Neuronal stem cell (in vitro differentiated cells): ENCODE measurements at regions not wholly inside any gene's neighbourhood (a gene's known extent, or its start where the extent isn't known, plus 50 kb on each side); places are given as distances from the start of the nearest gene placed in this dataset.

Source experiments
- DNase-seq: peaks from one replicate; pipeline ENCODE4 v3.0.0-alpha.2; 2013; ENCODE audit warnings: low spot score
- H2AFZ ChIP-seq: one replicate; pipeline ENCODE4 v1.6.1; 2013; ENCODE audit warnings: mild to moderate bottlenecking, low read length, inconsistent platforms
- H2AK5ac ChIP-seq: 2 replicates; pipeline ENCODE4 v1.6.1; 2013; ENCODE audit warnings: low read depth, mild to moderate bottlenecking, inconsistent platforms, low read length, moderate library complexity, mixed read lengths
- H2BK120ac ChIP-seq: 2 replicates; pipeline ENCODE4 v1.6.1; 2013; ENCODE audit warnings: low read depth, mild to moderate bottlenecking, inconsistent platforms, low read length, moderate library complexity, mixed read lengths
- H2BK12ac ChIP-seq: one replicate; pipeline ENCODE4 v1.6.1; 2013; ENCODE audit warnings: low read length, inconsistent platforms
- H2BK15ac ChIP-seq: 2 replicates; pipeline ENCODE4 v1.6.1; 2013; ENCODE audit warnings: mild to moderate bottlenecking, low read length, inconsistent platforms, mixed read lengths
- H2BK5ac ChIP-seq: one replicate; pipeline ENCODE4 v1.6.1; 2013; ENCODE audit warnings: inconsistent platforms, mild to moderate bottlenecking, low read length, moderate library complexity
- H3K14ac ChIP-seq: one replicate; pipeline ENCODE4 v1.6.1; 2013; ENCODE audit warnings: low read length, inconsistent platforms
- H3K18ac ChIP-seq: 2 replicates; pipeline ENCODE4 v1.6.1; 2013; ENCODE audit warnings: low read length, inconsistent platforms
- H3K23ac ChIP-seq: 2 replicates; pipeline ENCODE4 v1.6.1; 2013; ENCODE audit warnings: low read depth, mild to moderate bottlenecking, mixed read lengths, low read length, inconsistent platforms; ENCODE audit not compliant: poor library complexity
- H3K27ac ChIP-seq: replicated peaks from 3 replicates; pipeline ENCODE4 v1.5.1; 2013; ENCODE audit warnings: low read length, inconsistent platforms
- H3K27me3 ChIP-seq, 3 experiments: 2 replicates each; pipeline ENCODE4 v1.6.1; 2013; ENCODE audit warnings: low read length in 3 of 3, mild to moderate bottlenecking in 2 of 3, inconsistent platforms in 1 of 3, low read depth in 1 of 3, mixed read lengths in 1 of 3, moderate library complexity in 1 of 3; ENCODE audit not compliant: control insufficient read depth in 3 of 3, insufficient read depth in 3 of 3
- H3K36me3 ChIP-seq, 2 donors: replicated peaks in 1 of 2; 2 replicates each; pipeline ENCODE4 v1.6.1; 2013; ENCODE audit warnings: low read length in 2 of 2; ENCODE audit not compliant: control insufficient read depth in 2 of 2, insufficient read depth in 2 of 2
- H3K4ac ChIP-seq: 2 replicates; pipeline ENCODE4 v1.6.1; 2013; ENCODE audit warnings: inconsistent platforms, mild to moderate bottlenecking, low read length, moderate library complexity
- H3K4me1 ChIP-seq, 2 donors: 1 replicate in 1 of 2; 2 replicates in 1 of 2; pipeline ENCODE4 v1.6.1; 2013; ENCODE audit warnings: low read length in 2 of 2, low read depth in 1 of 2; ENCODE audit not compliant: control insufficient read depth in 2 of 2, insufficient read depth in 1 of 2
- H3K4me2 ChIP-seq: one replicate; pipeline ENCODE4 v1.6.1; 2013; ENCODE audit warnings: mild to moderate bottlenecking, low read length, inconsistent platforms; ENCODE audit not compliant: insufficient read depth, poor library complexity, severe bottlenecking
- H3K4me3 ChIP-seq, 2 donors: 2 replicates each; pipeline ENCODE4 v1.5.1; 2013; ENCODE audit warnings: low read length in 2 of 2, mild to moderate bottlenecking in 2 of 2, inconsistent platforms in 1 of 2, moderate library complexity in 1 of 2
- H3K79me1 ChIP-seq: one replicate; pipeline ENCODE4 v1.6.1; 2013; ENCODE audit warnings: low read depth, mild to moderate bottlenecking, inconsistent platforms, low read length, moderate library complexity
- H3K9ac ChIP-seq: one replicate; pipeline ENCODE4 v1.6.1; 2013; ENCODE audit warnings: mild to moderate bottlenecking, low read depth, low read length, inconsistent platforms; ENCODE audit not compliant: poor library complexity
- H3K9me3 ChIP-seq, 2 donors: replicated peaks in 1 of 2; 2 replicates each; pipeline versions ENCODE3 to v1.6.1; 2013; ENCODE audit warnings: low read length in 2 of 2, mild to moderate bottlenecking in 2 of 2, inconsistent platforms in 1 of 2, low read depth in 1 of 2, mixed read lengths in 1 of 2, moderate library complexity in 1 of 2; ENCODE audit not compliant: control insufficient read depth in 2 of 2, insufficient read depth in 1 of 2
- H4K8ac ChIP-seq: one replicate; pipeline ENCODE4 v1.6.1; 2013; ENCODE audit warnings: low read depth, mild to moderate bottlenecking, inconsistent platforms, low read length, moderate library complexity
- H4K91ac ChIP-seq: one replicate; pipeline ENCODE4 v1.6.1; 2013; ENCODE audit warnings: low read length, low read depth, mild to moderate bottlenecking, inconsistent platforms; ENCODE audit not compliant: poor library complexity
- WGBS, 2 donors: extraction: QIAGEN DNeasy Blood & Tissue Kit; methylation state at CpG; one replicate each; pipeline ENCODE4 v1.1.7; 2013; ENCODE audit warnings: missing lambda C conversion rate in 2 of 2, mixed read lengths in 1 of 2; ENCODE audit not compliant: insufficient read length in 2 of 2, insufficient replicate concordance in 1 of 2; ENCODE audit errors: extremely low coverage in 2 of 2; 5-methylcytosine and 5-hydroxymethylcytosine counted together

- Histone ChIP-seq H3K4me1 (no peaks in the 10 kb centered on the region), H4K91ac (no peak overlapping the region), H3K23ac (no peak overlapping the region), H2BK12ac (no peak overlapping the region), H3K4me3 (no peak overlapping the region), H2BK5ac (no peak overlapping the region), H3K4ac (no peak overlapping the region), H3K4me2 (no peak overlapping the region), H3K9me3 (no peaks in the 10 kb centered on the region), H3K27me3 (no peaks in the 10 kb centered on the region), H3K36me3 (no peaks in the 10 kb centered on the region), H4K8ac (no peak overlapping the region), H2BK120ac (no peak overlapping the region), H3K27ac (no peak overlapping the region), H2AFZ (no peak overlapping the region), H3K9ac (no peak overlapping the region), H2AK5ac (no peak overlapping the region), H3K79me1 (no peaks in the 10 kb centered on the region), H2BK15ac (no peak overlapping the region), H3K18ac (no peak overlapping the region), H3K14ac (no peak overlapping the region)
- DNase-seq, result no peak
- WGBS, 2 donors, result no CpG with 5 or more reads among the region's 10 CpGs
These were observed 448.6 kb downstream of the BCL11A start for GRCh38 chr2:60104514-60105505.

- H3K9me3 ChIP-seq, result no peaks in the 10 kb centered on the region
- H3K27me3 ChIP-seq, result no peaks in the 10 kb centered on the region
- no CpG with 5 or more reads among the region's 11 CpGs for WGBS, 2 donors
- H2BK15ac ChIP-seq, result no peak overlapping the region
- no peak overlapping the region for H2AFZ ChIP-seq
- no peak overlapping the region for H3K4ac ChIP-seq
- H3K27ac ChIP-seq, result no peak overlapping the region
- H3K18ac ChIP-seq, result no peak overlapping the region
- H3K4me1 ChIP-seq, result no peaks in the 10 kb centered on the region
- no peak overlapping the region for H2AK5ac ChIP-seq
- no peak overlapping the region for H4K91ac ChIP-seq
- H3K36me3 ChIP-seq, result no peaks in the 10 kb centered on the region
- no peak overlapping the region for H3K4me2 ChIP-seq
- H2BK120ac ChIP-seq, result no peak overlapping the region
- H3K9ac ChIP-seq, result no peak overlapping the region
- no peak overlapping the region for H4K8ac ChIP-seq
- no peak overlapping the region for H2BK12ac ChIP-seq
- H3K23ac ChIP-seq, result no peak overlapping the region
- H3K4me3 ChIP-seq, result no peak overlapping the region
- no peaks in the 10 kb centered on the region for H3K79me1 ChIP-seq
- H2BK5ac ChIP-seq, result no peak overlapping the region
- DNase-seq, result no peak
- H3K14ac ChIP-seq, result no peak overlapping the region
These were observed 453.4 kb downstream of the BCL11A start for GRCh38 chr2:60100034-60100433.

GRCh38 chr2:60098996-60099395 lies 454.5 kb downstream of the BCL11A start:
- Histone ChIP-seq H3K4me3 (no peak overlapping the region), H3K4me2 (no peak overlapping the region), H3K9ac (no peak overlapping the region), H3K27me3 (no peaks in the 10 kb centered on the region), H3K36me3 (no peaks in the 10 kb centered on the region), H2BK12ac (no peak overlapping the region), H3K79me1 (no peaks in the 10 kb centered on the region), H2AFZ (no peak overlapping the region), H3K18ac (no peak overlapping the region), H3K4me1 (no peaks in the 10 kb centered on the region), H3K14ac (no peak overlapping the region), H3K4ac (no peak overlapping the region), H2BK120ac (no peak overlapping the region), H2AK5ac (no peak overlapping the region), H4K91ac (no peak overlapping the region), H2BK15ac (no peak overlapping the region), H2BK5ac (no peak overlapping the region), H3K23ac (no peak overlapping the region), H4K8ac (no peak overlapping the region), H3K9me3 (no peaks in the 10 kb centered on the region), H3K27ac (no peak overlapping the region)
- no peak for DNase-seq
- no CpG with 5 or more reads among the region's 3 CpGs for WGBS, 2 donors

- Histone ChIP-seq H3K27me3 (no peaks in the 10 kb centered on the region), H3K4me2 (no peak overlapping the region), H3K18ac (peak overlapping the region; percentile 15), H3K9ac (no peak overlapping the region), H3K27ac (no peak overlapping the region), H3K4me3 (no peak overlapping the region), H3K23ac (no peak overlapping the region), H3K14ac (no peak overlapping the region), H3K9me3 (no peaks in the 10 kb centered on the region), H4K91ac (no peak overlapping the region), H2BK15ac (no peak overlapping the region), H2AFZ (no peak overlapping the region), H3K36me3 (no peaks in the 10 kb centered on the region), H3K4ac (no peak overlapping the region), H3K79me1 (no peaks in the 10 kb centered on the region), H2BK120ac (no peak overlapping the region), H3K4me1 (no peaks in the 10 kb centered on the region), H4K8ac (no peak overlapping the region), H2AK5ac (no peak overlapping the region), H2BK5ac (no peak overlapping the region), H2BK12ac (no peak overlapping the region)
- no peak for DNase-seq
- WGBS, 2 donors, result no CpG with 5 or more reads among the region's 11 CpGs
These were observed 456.2 kb downstream of the BCL11A start for GRCh38 chr2:60097298-60097697.
